HG03025 (cell line): ENCODE measurements at regions not wholly inside any gene's neighbourhood (a gene's known extent, or its start where the extent isn't known, plus 50 kb on each side); places are given as distances from the start of the nearest gene placed in this dataset.

Experiments
- ATAC-seq: cut with Tn5 transposase; IDR thresholded peaks from one replicate; pipeline ENCODE4 v1.9.1; 2021; ENCODE audit warnings: mild to moderate bottlenecking, moderate library complexity; ENCODE audit not compliant: unreplicated experiment, low FRiP score

DNA sequence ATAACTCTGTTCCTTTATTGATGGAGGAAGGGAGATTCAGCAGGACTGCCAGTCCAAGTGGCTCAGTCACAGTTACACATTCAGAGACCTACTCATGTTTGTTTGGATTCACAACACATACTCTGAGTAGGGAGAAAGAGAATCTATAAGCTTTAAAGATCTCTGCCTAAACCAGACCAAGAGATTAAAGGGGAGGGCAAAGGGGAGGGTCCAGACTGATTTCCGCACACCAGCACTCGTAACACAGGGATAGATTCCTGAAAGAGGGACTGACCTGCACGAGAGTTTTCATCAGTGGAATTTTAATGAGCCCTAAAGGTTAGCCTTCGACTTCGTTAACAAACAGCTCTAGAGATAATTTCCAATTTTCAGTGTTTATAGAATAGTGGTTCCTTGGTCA is 71.7 kb upstream of the PMFBP1 start:
- ATAC-seq: no peak

DNA sequence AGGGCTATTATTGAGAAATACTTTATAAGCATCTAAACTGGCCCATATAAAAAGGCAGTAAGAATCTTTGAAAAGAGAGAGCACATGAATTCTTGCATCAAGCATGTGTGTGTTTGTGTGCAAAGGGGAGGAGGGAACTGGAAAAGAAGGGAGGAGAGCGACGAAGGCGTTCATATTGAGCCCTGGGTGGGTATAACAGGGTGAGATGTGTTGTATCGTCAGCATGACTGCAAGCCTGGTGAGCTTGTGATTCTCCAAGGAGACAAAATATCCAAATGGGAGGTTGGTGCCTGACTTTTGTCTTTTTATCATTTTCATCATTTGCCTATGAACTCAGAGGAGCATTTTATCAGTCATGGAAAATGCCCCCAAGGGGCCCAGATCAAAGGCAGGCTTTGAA is 70.8 kb upstream of the PMFBP1 start:
- ATAC-seq: no peak

DNA sequence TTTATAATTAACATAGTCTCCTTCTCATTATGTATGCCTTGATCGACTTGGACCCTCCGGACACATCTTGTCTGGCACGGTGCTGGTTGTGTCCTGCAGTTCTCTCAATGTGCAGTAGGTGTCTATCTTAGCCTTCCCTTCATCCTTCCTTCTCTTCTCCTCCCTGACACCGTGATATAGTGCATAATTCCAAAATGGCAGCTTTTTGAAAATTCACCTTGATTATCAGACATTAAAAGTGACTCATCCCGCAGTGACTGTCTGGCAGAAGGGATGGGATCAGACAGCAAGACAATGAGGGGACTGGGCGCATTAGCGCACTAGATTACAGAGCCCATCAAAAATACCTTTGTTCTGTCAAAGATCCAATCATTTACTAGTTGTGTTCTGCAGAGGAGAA is 70.0 kb upstream of the PMFBP1 start:
- ATAC-seq: no peak

GRCh38 chr16:72241008-72241407 is 69.1 kb upstream of the PMFBP1 start:
- ATAC-seq: no peak

- ATAC-seq: no peak
Observed at GRCh38 chr16:72240466-72240865, 68.5 kb upstream of the PMFBP1 start.

GRCh38 chr16:72236866-72237265 is 64.9 kb upstream of the PMFBP1 start:
- no peak for ATAC-seq

DNA sequence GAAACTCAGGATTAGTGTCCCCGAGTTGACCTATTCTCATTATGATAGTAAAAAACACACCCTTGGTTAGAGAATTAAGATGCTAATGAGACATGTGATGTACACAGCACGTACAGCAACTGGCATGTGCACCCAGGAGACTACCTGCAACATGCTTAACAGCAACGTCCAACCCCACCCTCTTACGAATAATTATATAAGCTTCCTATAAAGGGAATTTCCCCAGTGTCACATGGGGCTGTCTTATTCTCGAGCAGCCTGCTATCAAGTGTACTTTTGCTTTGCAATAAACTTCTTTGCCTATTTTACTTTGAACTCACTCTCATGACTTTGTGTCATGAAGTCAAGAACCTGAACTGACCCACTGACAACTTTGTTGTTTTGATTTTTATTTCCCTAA is 62.4 kb upstream of the PMFBP1 start:
- no peak for ATAC-seq

GRCh38 chr16:72228014-72228413 is 56.1 kb upstream of the PMFBP1 start:
- ATAC-seq: no peak

GRCh38 chr16:72226136-72226535 is 54.2 kb upstream of the PMFBP1 start:
- no peak for ATAC-seq

GRCh38 chr16:72224260-72224768 is 52.4 kb upstream of the PMFBP1 start:
- no peak for ATAC-seq

GRCh38 chr16:72222503-72222902 is 50.5 kb upstream of the PMFBP1 start:
- no peak for ATAC-seq
